Heart left ventricle (tissue), 13 donors: ENCODE measurements at regions not wholly inside any gene's neighbourhood (a gene's known extent, or its start where the extent isn't known, plus 50 kb on each side); places are given as distances from the start of the nearest gene placed in this dataset.

Source experiments
- CTCF ChIP-seq, 12 donors: fragments of 200-600 bp; sonication (generic) in 4 of 12; IDR thresholded peaks; one replicate each; pipeline versions ENCODE4 v1.5.0 to v1.8.0; 2018 to 2022; ENCODE audit warnings: antibody characterized with exemption in 12 of 12, mild to moderate bottlenecking in 5 of 12
- POLR2A ChIP-seq, 2 donors: fragments of 450-650 bp; IDR thresholded peaks; one replicate each; pipeline ENCODE4 v1.6.1; 2017; ENCODE audit warnings: antibody characterized with exemption in 2 of 2, mild to moderate bottlenecking in 2 of 2, moderate library complexity in 2 of 2
- donor health status: ischemic (EF 13 %, LVEDD 7.1; RV severe dilation, severe dysfunction).
- donor health status: DM: no; HTN: yes; CAD: no.
- donor health status: DM: no; HTN: no; CAD: no.
- donor health status: ischemic (EF 25% LVEDD 6.9; RV normal size, moderate dysfunction).
- donor health status: ischemic (EF 25% LVEDD 5.7; RV mildly dilated, moderate dysfunction).
- donor health status: ischemic (EF 35%, LVEDD 5.7; RV mildly dilated, moderate dysfunction).
- donor health status: nonischemic (EF 11% LVEDD 7.7; RV severe dilation, severe dysfunction).
- donor health status: DM: yes; HTN: yes; CAD: no.
- donor health status: PGD.
- donor health status: ischemic (EF 29% LVEDD 5.4; RV normal size, mild dysfunction).
- donor health status: nonischemic (EF 23%, LVEDD 6.1; RV moderate dilation, normal function).

- TF ChIP-seq CTCF (IDR thresholded peaks at IDR 0.05), result no peak
- TF ChIP-seq POLR2A (IDR thresholded peaks at IDR 0.05), result no peak
Observed at GRCh38 chr16:75805946-75806345, 79.7 kb upstream of the CPHXL start.
